Heart right ventricle (tissue), 16 donors: ENCODE measurements at regions not wholly inside any gene's neighbourhood (a gene's known extent, or its start where the extent isn't known, plus 50 kb on each side); places are given as distances from the start of the nearest gene placed in this dataset.

Source experiments
- ATAC-seq, 8 donors: fragments of 200-7000 bp; cut with Tn5 transposase; one replicate each; pipeline ENCODE4 v1.9.1; 2020; ENCODE audit warnings: mild to moderate bottlenecking in 8 of 8, moderate library complexity in 8 of 8, moderate number of reproducible peaks in 1 of 8
- DNase-seq, 2 donors: peaks; one replicate each; pipeline ENCODE4 v3.0.0-alpha.2; 2020
- H3K27ac ChIP-seq, 10 donors: fragments of 200-600 bp; sonication (generic) in 2 of 10; one replicate each; pipeline versions ENCODE4 v1.5.0 to v1.8.0; 2020 to 2022; ENCODE audit warnings: mild to moderate bottlenecking in 3 of 10
- H3K27me3 ChIP-seq, 7 donors: fragments of 200-600 bp; one replicate each; pipeline ENCODE4 v1.8.0; 2021 to 2022; ENCODE audit warnings: mild to moderate bottlenecking in 2 of 7
- H3K36me3 ChIP-seq, 9 donors: fragments of 200-600 bp; sonication (generic) in 1 of 9; one replicate each; pipeline versions ENCODE4 v1.5.0 to v1.8.0; 2020 to 2022; ENCODE audit warnings: mild to moderate bottlenecking in 2 of 9
- H3K4me1 ChIP-seq, 9 donors: fragments of 200-600 bp; sonication (generic) in 1 of 9; one replicate each; pipeline versions ENCODE4 v1.5.0 to v1.8.0; 2020 to 2022; ENCODE audit warnings: mild to moderate bottlenecking in 4 of 9
- H3K4me3 ChIP-seq, 10 donors: fragments of 200-600 bp; sonication (generic) in 2 of 10; one replicate each; pipeline versions ENCODE4 v1.5.0 to v1.8.0; 2020 to 2022; ENCODE audit warnings: mild to moderate bottlenecking in 7 of 10, moderate library complexity in 2 of 10
- H3K9me3 ChIP-seq, 11 donors: fragments of 200-600 bp in 10 of 11; sonication (generic) in 2 of 11; one replicate each; pipeline versions ENCODE4 v1.5.0 to v1.8.0; 2013 to 2022; ENCODE audit warnings: mild to moderate bottlenecking in 2 of 11, control low read depth in 1 of 11, moderate library complexity in 1 of 11
- WGBS, 2 donors: extraction: QIAGEN DNeasy Blood & Tissue Kit; methylation state at CpG; one replicate each; pipeline ENCODE4 v1.1.7; 2013; ENCODE audit warnings: inconsistent platforms in 1 of 2; 5-methylcytosine and 5-hydroxymethylcytosine counted together
- intact Hi-C, 10 donors: fragments of 100-400 bp; cut with DNase I; formaldehyde crosslinking; loops; one replicate each; pipeline versions ENCODE4 v1.11.1 to v1.14.2; 2022
- TF ChIP-seq, protein P1 (sequence below), 9 donors: fragments of 200-600 bp; sonication (generic) in 2 of 9; IDR thresholded peaks; one replicate each; pipeline versions ENCODE4 v1.5.0 to v1.8.0; 2021 to 2022; ENCODE audit warnings: antibody characterized with exemption in 9 of 9, mild to moderate bottlenecking in 5 of 9, moderate library complexity in 1 of 9
- donor health status: Arrhythmogenic right ventricular cardiomyopathy.
- donor health status: ischemic (EF 13 %, LVEDD 7.1; RV severe dilation, severe dysfunction).
- donor health status: healthy with polysubstance abuse.
- donor health status: DM: no; HTN: yes; CAD: no.
- donor health status: DM: no; HTN: no; CAD: no.
- donor health status: ischemic (EF 25% LVEDD 6.9; RV normal size, moderate dysfunction).
- donor health status: ischemic (EF 25% LVEDD 5.7; RV mildly dilated, moderate dysfunction).
- donor health status: healthy.
- donor health status: DM: yes; HTN: yes; CAD: no.
- donor health status: Ischemic cardiomyopathy.
- donor health status: ischemic (EF 35%, LVEDD 5.7; RV mildly dilated, moderate dysfunction).
- donor health status: nonischemic (EF 11% LVEDD 7.7; RV severe dilation, severe dysfunction).
- donor health status: DM: yes; HTN: yes; CAD: no.
- donor health status: PGD.
- donor health status: ischemic (EF 29% LVEDD 5.4; RV normal size, mild dysfunction).
- donor health status: nonischemic (EF 23%, LVEDD 6.1; RV moderate dilation, normal function).

DNA sequence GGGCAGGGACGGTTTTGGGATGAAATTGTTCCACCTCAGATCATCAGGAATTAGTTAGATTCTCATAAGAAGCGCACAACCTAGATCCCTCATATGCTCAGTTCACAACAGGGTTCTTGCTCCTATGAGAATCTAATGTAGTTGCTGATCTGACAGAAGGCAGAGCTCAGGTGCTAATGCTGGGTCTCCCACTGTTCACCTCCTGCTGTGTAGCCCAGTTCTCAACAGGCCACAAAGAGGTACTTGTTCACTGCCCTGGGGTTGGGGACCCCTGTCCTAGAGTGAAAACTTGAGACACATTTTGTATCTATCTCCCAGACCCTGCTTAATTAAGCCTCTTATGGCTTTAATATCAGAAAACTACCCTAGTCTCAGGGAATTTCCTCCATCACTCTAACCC is 966.0 kb downstream of the PCDH17 start:
- TF ChIP-seq, protein P1, sequence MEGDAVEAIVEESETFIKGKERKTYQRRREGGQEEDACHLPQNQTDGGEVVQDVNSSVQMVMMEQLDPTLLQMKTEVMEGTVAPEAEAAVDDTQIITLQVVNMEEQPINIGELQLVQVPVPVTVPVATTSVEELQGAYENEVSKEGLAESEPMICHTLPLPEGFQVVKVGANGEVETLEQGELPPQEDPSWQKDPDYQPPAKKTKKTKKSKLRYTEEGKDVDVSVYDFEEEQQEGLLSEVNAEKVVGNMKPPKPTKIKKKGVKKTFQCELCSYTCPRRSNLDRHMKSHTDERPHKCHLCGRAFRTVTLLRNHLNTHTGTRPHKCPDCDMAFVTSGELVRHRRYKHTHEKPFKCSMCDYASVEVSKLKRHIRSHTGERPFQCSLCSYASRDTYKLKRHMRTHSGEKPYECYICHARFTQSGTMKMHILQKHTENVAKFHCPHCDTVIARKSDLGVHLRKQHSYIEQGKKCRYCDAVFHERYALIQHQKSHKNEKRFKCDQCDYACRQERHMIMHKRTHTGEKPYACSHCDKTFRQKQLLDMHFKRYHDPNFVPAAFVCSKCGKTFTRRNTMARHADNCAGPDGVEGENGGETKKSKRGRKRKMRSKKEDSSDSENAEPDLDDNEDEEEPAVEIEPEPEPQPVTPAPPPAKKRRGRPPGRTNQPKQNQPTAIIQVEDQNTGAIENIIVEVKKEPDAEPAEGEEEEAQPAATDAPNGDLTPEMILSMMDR (IDR thresholded peaks at IDR 0.05): no peak

DNA sequence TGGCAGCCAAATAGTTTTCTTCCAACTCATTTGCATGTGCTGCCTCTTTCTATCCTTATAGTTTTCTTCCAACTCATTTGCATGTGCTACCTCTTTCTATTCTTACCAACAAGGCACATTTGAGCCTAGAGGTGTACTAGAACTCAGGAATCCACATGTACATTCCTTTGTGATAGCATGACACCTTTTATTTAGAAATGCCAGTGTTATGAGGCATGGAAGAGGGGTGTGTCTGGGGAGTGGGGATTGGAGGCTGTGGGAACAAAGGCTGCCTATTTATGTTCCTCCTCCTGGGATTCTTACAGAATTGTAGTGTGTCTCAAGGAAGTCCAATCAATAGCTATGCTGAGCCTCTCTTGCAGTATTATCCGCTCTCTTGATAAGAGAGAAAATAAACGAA is 966.7 kb downstream of the PCDH17 start:
- intact Hi-C loops: no loop called here
- Histone ChIP-seq H3K4me3 (no peak overlapping the region), H3K4me1 (no peaks in the 10 kb centered on the region), H3K27me3 (no peaks in the 10 kb centered on the region), H3K9me3 (no peaks in the 10 kb centered on the region), H3K36me3 (no peaks in the 10 kb centered on the region), H3K27ac (no peak overlapping the region)
- DNase-seq (no peak), ATAC-seq (no peak)
- 67 to 72% methylated on average over 2 of the region's 2 CpGs for WGBS, 2 donors
- TF ChIP-seq, protein P1 (IDR thresholded peaks at IDR 0.05): no peak

More for the DNA sequence above, 966.0 kb downstream of the PCDH17 start:
- DNase-seq (no peak), ATAC-seq (no peak)
- Histone ChIP-seq H3K9me3 (no peaks in the 10 kb centered on the region), H3K4me3 (no peak overlapping the region), H3K27ac (no peak overlapping the region), H3K4me1 (no peaks in the 10 kb centered on the region), H3K36me3 (no peaks in the 10 kb centered on the region), H3K27me3 (no peaks in the 10 kb centered on the region)
- intact Hi-C loops: no loop called here
- 95 to 98% methylated on average over 2 of the region's 2 CpGs for WGBS, 2 donors

DNA sequence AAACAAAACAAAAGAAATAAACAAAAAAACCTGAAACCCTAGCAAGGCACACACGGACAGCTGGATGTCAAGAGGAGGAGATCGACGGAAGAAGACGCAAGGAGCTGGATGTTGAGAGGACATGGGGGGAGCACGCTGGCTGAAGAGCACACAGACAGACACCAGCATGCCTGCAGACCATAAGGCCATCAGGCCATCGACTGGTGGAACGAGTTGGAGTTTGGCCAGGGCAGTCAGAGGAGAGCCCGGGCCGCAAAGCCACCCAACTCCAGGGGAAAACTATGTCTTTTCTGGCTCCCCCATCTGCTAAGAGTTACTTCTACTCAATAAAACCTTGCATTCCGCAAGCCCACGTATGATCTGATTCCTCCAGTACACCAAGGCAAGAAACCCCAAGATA is 979.6 kb downstream of the PCDH17 start:
- Histone ChIP-seq H3K4me3 (no peak overlapping the region), H3K9me3 (peaks cover 0 to 5% (median 0%) of the 10 kb centered on the region in 11 donors), H3K36me3 (no peaks in the 10 kb centered on the region), H3K27me3 (no peaks in the 10 kb centered on the region), H3K4me1 (no peaks in the 10 kb centered on the region), H3K27ac (no peak overlapping the region)
- intact Hi-C loops: no loop called here
- ATAC-seq (no peak), DNase-seq (no peak)
- TF ChIP-seq, protein P1 (IDR thresholded peaks at IDR 0.05): no peak
- WGBS, 2 donors: 95 to 97% methylated on average over 11 of the region's 11 CpGs

DNA sequence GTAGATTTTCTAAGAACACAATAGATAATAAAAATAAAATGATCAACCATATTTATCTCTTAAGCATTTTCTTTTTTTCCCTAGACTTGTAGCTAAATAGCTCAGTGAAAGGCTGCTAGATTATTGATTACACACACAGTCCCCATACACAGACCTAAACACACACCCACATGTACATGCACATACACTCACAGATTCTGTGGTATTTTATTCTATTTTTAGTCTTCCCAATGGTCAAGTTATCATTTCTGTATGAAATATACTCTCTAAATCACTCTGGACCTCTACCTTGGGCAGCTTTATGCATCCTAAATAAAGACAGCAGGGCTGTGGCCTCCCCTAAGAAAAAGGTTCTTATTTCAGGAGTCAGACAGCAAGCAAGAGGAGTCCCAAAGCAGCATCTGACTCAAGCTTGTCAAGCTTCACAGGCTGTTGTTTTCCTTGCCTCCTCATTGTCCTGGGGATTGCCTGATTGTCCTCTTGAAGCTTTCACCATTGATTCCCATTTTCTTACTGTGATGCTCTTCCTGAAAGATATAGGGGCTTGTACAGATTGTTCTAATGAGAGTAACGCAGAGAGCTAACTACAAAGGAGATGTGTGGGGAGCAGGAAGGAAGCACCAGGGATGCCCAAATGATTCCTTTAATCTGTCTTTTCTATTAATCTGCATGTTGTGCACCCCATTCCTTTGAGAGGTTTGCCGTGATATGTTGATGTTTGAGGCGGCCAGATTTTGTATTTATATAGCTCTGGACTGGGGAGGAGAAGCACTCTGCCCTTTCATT is 986.5 kb downstream of the PCDH17 start:
- ATAC-seq (no peak), DNase-seq (no peak)
- Histone ChIP-seq H3K27me3 (no peaks in the 10 kb centered on the region), H3K9me3 (peaks cover 0 to 5% (median 0%) of the 10 kb centered on the region in 11 donors), H3K27ac (no peak overlapping the region), H3K4me3 (no peak overlapping the region), H3K36me3 (no peaks in the 10 kb centered on the region), H3K4me1 (no peaks in the 10 kb centered on the region)
- TF ChIP-seq, protein P1 (IDR thresholded peaks at IDR 0.05): no peak
- intact Hi-C loops: no loop called here
- 80 to 88% methylated on average over 3 of the region's 3 CpGs for WGBS, 2 donors
